ENCODE measurements at regions not wholly inside any gene's neighbourhood (a gene's known extent, or its start where the extent isn't known, plus 50 kb on each side); places are given as distances from the start of the nearest gene placed in this dataset.

DNA sequence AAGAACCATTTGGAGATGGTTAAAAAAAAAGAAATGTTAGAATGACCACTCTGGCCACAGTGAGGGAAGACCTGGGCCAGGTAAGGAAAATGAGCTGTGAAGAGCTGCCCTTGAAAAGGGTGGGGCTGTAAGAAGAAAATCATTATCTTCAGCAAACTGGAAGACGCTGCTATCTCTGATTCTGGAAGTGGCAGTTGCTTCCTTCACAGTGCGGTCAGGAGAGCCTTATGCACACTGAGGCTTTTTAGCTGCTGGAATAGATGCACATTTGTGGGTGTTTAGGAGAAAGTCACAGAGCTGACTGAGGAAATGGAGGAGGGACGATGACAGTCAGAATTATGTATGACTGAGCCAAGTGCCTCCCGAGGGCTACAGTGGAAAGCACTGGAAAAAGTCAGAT, 91.6 kb downstream of the TBX19 start:
- intact Hi-C loops (cut with DNase I; ENCODE audit: low total_unique reads): no loop called here
- TF ChIP-seq CTCF (IDR thresholded peaks at IDR 0.05) (no peak), POLR2A (IDR thresholded peaks at IDR 0.05) (no peak)
- no peak for DNase-seq (ENCODE audit: low spot score in 2 of 2)
- 69 to 85% methylated on average over 4 of the region's 4 CpGs for WGBS, 2 donors
- H3K4me3 ChIP-seq (ENCODE audit: low read depth, poor library complexity, severe bottlenecking): no peak overlapping the region

DNA sequence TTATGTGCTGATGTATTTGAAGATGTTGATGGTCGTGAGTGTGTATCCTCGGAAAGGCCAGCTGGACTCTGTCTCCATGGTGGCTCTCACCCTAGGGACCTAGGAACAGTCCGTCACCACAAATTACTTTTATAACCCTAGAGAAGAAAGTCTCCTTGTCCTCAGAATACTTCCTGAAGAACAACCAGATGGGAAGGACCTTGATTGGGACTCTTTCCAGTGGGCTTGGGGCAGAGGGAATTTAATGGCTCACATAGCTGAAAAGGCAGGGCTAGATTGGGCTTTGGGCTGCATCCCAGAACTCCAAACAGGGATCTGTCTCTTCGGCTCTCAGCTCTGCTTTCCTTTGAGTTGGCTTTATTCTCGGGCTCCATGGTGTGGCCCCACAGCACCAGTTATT, 90.8 kb downstream of the TBX19 start:
- intact Hi-C loops (cut with DNase I; ENCODE audit: low total_unique reads): no loop called here
- TF ChIP-seq POLR2A (IDR thresholded peaks at IDR 0.05) (no peak), CTCF (IDR thresholded peaks at IDR 0.05) (no peak)
- no peak for DNase-seq (ENCODE audit: low spot score in 2 of 2)
- H3K4me3 ChIP-seq (ENCODE audit: low read depth, poor library complexity, severe bottlenecking): no peak overlapping the region
- 79 to 84% methylated on average over 5 of the region's 5 CpGs for WGBS, 2 donors

GRCh38 chr1:168370586-168370985, 89.9 kb downstream of the TBX19 start:
- intact Hi-C loops (cut with DNase I; ENCODE audit: low total_unique reads): no loop called here
- no peak for TF ChIP-seq CTCF (IDR thresholded peaks at IDR 0.05)
- no peak for TF ChIP-seq POLR2A (IDR thresholded peaks at IDR 0.05)
- no peak overlapping the region for H3K4me3 ChIP-seq (ENCODE audit: low read depth, poor library complexity, severe bottlenecking)
- WGBS, 2 donors: 84 to 86% methylated on average over 3 of the region's 3 CpGs
- DNase-seq (ENCODE audit: low spot score in 2 of 2): no peak

- WGBS, 2 donors: 94% methylated on average over 5 of the region's 5 CpGs
- TF ChIP-seq CTCF (IDR thresholded peaks at IDR 0.05): no peak
- TF ChIP-seq POLR2A (IDR thresholded peaks at IDR 0.05): no peak
- intact Hi-C loops (cut with DNase I; ENCODE audit: low total_unique reads): no loop called here
- no peak overlapping the region for H3K4me3 ChIP-seq (ENCODE audit: low read depth, poor library complexity, severe bottlenecking)
- DNase-seq (ENCODE audit: low spot score in 2 of 2): no peak
Measured at GRCh38 chr1:168369655-168370054, 89.0 kb downstream of the TBX19 start.

DNA sequence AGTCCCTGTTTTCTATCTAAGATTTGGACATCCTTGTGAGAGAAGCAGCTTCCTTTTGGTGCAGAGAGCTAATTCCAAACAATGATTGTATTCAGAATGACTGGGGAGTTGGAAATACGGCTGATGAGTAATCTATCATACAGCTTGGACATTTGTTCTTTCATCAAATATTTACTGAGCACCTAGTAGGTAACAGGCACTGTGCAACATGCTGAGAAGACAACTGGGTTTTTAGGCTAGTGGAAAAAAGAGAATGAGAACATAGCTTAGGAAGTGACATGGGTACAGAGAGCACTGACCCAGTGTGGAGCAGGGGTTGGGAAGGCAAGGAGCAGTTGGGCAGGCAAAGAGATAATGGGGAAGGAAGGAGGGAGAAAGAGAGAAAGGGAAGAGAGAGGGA, 87.5 kb downstream of the TBX19 start:
- no peak for DNase-seq (ENCODE audit: low spot score in 2 of 2)
- intact Hi-C loops (cut with DNase I; ENCODE audit: low total_unique reads): no loop called here
- 79 to 87% methylated on average over 1 of the region's 1 CpG for WGBS, 2 donors
- TF ChIP-seq POLR2A (IDR thresholded peaks at IDR 0.05) (no peak), CTCF (IDR thresholded peaks at IDR 0.05) (no peak)
- no peak overlapping the region for H3K4me3 ChIP-seq (ENCODE audit: low read depth, poor library complexity, severe bottlenecking)

- no peak for DNase-seq (ENCODE audit: low spot score in 2 of 2)
- TF ChIP-seq POLR2A (IDR thresholded peaks at IDR 0.05): no peak
- TF ChIP-seq CTCF (IDR thresholded peaks at IDR 0.05): no peak
- intact Hi-C loops (cut with DNase I; ENCODE audit: low total_unique reads): no loop called here
- 68 to 75% methylated on average over 9 of the region's 9 CpGs for WGBS, 2 donors
- H3K4me3 ChIP-seq (ENCODE audit: low read depth, poor library complexity, severe bottlenecking): no peak overlapping the region
Measured at GRCh38 chr1:168365719-168366479, 85.2 kb downstream of the TBX19 start.
